WTC11 (cell line): ENCODE measurements at regions not wholly inside any gene's neighbourhood (a gene's known extent, or its start where the extent isn't known, plus 50 kb on each side); places are given as distances from the start of the nearest gene placed in this dataset.
A peak's percentile ranks its signal among the peaks of the same experiment; 100 is the strongest.

Experiments
- ATAC-seq: fragments of 200-7000 bp; cut with Tn5 transposase; 2 replicates; pipeline ENCODE4 v1.10.0; 2021; ENCODE audit warnings: mild to moderate bottlenecking, moderate library complexity
- CTCF ChIA-PET: fragments of 300-600 bp; sonication (Branson Sonifier 250); formaldehyde crosslinking; loops from one replicate; lab custom pipeline; 2021; ENCODE audit warnings: antibody characterized with exemption; lab: Charles Lee
- POLR2A ChIA-PET: fragments of 350-600 bp; sonication (Branson Sonifier 250); formaldehyde crosslinking; loops from one replicate; lab custom pipeline; 2021; ENCODE audit warnings: antibody characterized with exemption; lab: Charles Lee
- DNase-seq: peaks from one replicate; pipeline ENCODE4 v3.0.0; 2021; ENCODE audit warnings: low spot score
- H3K27ac Mint-ChIP-seq: 2 replicates; pipeline ENCODE4 v1.8.0; 2021; ENCODE audit warnings: mixed read lengths
- H3K27me3 Mint-ChIP-seq: 2 replicates; pipeline ENCODE4 v1.8.0; 2021; ENCODE audit warnings: low read depth, mild to moderate bottlenecking, moderate library complexity, mixed read lengths
- H3K36me3 Mint-ChIP-seq: 2 replicates; pipeline ENCODE4 v1.8.0; 2021; ENCODE audit warnings: mixed read lengths
- H3K4me1 Mint-ChIP-seq: 2 replicates; pipeline ENCODE4 v1.8.0; 2022; ENCODE audit warnings: mixed read lengths
- H3K4me3 Mint-ChIP-seq: 2 replicates; pipeline ENCODE4 v1.8.0; 2021; ENCODE audit warnings: mild to moderate bottlenecking, moderate library complexity, mixed read lengths
- H3K9me3 Mint-ChIP-seq: 2 replicates; pipeline ENCODE4 v1.8.0; 2021; ENCODE audit warnings: mixed read lengths
- CBFB ChIP-seq: sonication (generic); formaldehyde crosslinking; IDR thresholded peaks from 2 replicates; pipeline ENCODE4 v1.8.1; 2022; ENCODE audit warnings: mild to moderate bottlenecking, low read depth, missing genetic modification reagents
- ETV6 ChIP-seq: sonication (generic); formaldehyde crosslinking; IDR thresholded peaks from 2 replicates; pipeline ENCODE4 v1.8.1; 2022; ENCODE audit warnings: mild to moderate bottlenecking, missing genetic modification reagents
- JAZF1 ChIP-seq: fragments of 250-450 bp; sonication (Bioruptor Pico); IDR thresholded peaks from 2 replicates; pipeline ENCODE4 v1.9.0; 2021; ENCODE audit warnings: moderate library complexity, mild to moderate bottlenecking, inconsistent platforms
- PREB ChIP-seq: sonication (generic); formaldehyde crosslinking; IDR thresholded peaks from 2 replicates; pipeline ENCODE4 v1.8.1; 2022; ENCODE audit warnings: mild to moderate bottlenecking, missing genetic modification reagents, moderate library complexity, borderline replicate concordance
- RORB ChIP-seq: fragments of 250-450 bp; sonication (Bioruptor Pico); IDR thresholded peaks from 2 replicates; pipeline ENCODE4 v1.9.0; 2021; ENCODE audit warnings: mild to moderate bottlenecking
- USF1 ChIP-seq: sonication (generic); formaldehyde crosslinking; IDR thresholded peaks from 2 replicates; pipeline ENCODE4 v1.8.0; 2022; ENCODE audit warnings: mild to moderate bottlenecking, missing genetic modification reagents
- ZBTB21 ChIP-seq: sonication (generic); formaldehyde crosslinking; IDR thresholded peaks from 2 replicates; pipeline ENCODE4 v1.8.1; 2023; ENCODE audit warnings: mild to moderate bottlenecking, missing genetic modification reagents, borderline replicate concordance
- ZNF121 ChIP-seq: sonication (generic); formaldehyde crosslinking; IDR thresholded peaks from 2 replicates; pipeline ENCODE4 v1.8.0; 2023; ENCODE audit warnings: missing genetic modification reagents
- ZNF138 ChIP-seq: sonication (generic); formaldehyde crosslinking; conservative IDR thresholded peaks from 2 replicates; pipeline ENCODE4 v1.8.1; 2022; ENCODE audit warnings: mild to moderate bottlenecking, moderate library complexity, missing genetic modification reagents
- ZNF263 ChIP-seq: sonication (generic); formaldehyde crosslinking; IDR thresholded peaks from 2 replicates; pipeline ENCODE4 v1.8.1; 2022; ENCODE audit warnings: low read depth, mild to moderate bottlenecking, moderate library complexity, missing genetic modification reagents
- TF ChIP-seq, protein P1 (sequence below): sonication (generic); formaldehyde crosslinking; IDR thresholded peaks from 2 replicates; pipeline ENCODE4 v1.8.1; 2023; ENCODE audit warnings: mild to moderate bottlenecking, missing genetic modification reagents
- TF ChIP-seq, protein P2 (sequence below): sonication (generic); formaldehyde crosslinking; IDR thresholded peaks from 2 replicates; pipeline ENCODE4 v1.8.0; 2023; ENCODE audit warnings: missing genetic modification reagents, mild to moderate bottlenecking, borderline replicate concordance
- TF ChIP-seq, protein P3 (sequence below): fragments of 250-450 bp; sonication (Bioruptor Pico); IDR thresholded peaks from 2 replicates; pipeline ENCODE4 v2.1.2; 2022; ENCODE audit warnings: mild to moderate bottlenecking, moderate library complexity
- TF ChIP-seq, protein P4 (sequence below): fragments of 250-450 bp; sonication (Bioruptor Pico); IDR thresholded peaks from 2 replicates; pipeline ENCODE4 v1.9.0; 2021; ENCODE audit warnings: mild to moderate bottlenecking
- TF ChIP-seq, protein P5 (sequence below): sonication (generic); formaldehyde crosslinking; conservative IDR thresholded peaks from 2 replicates; pipeline ENCODE4 v1.8.1; 2023; ENCODE audit warnings: mild to moderate bottlenecking, low read depth, missing genetic modification reagents, moderate library complexity

DNA sequence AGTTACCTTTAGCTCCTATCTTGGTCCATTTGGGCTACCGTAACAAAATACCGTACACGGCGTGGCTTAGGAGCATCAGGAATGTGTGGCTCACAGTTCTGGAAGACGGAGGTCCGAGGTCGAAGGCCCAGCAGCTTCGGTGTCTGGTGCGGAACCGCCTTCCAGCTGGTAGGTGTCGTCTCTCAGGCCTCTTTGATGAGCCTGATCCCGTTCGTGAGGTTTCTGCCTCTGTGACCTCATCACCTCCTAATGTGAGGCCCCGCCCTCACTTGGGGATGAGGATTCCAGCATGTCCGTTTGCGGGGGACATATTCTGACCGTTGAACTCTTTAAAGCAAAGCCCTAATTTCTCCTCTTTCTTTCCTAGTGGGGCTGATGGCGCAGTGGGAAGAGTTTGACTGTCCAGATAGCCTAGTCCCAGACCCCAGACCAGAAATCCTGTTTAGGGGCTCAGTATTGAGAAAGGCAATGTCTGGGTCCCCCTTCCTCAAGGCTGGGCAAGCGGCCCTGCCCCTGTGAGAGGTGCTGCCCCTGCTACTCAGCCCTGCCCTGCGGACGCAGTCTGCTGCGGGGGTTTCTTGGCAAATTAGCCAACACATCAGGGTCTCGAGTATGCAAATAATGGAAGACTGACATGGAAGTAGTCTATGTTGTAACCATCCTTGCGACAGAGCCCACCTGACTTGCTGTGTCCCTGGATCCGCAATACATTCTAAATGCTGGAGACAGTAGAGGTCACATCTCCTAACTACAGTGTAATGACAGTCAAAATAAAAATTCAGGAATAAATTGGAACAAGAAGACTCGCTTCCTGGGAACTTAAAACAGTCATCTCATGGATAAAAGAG lies 128.0 kb downstream of the ASB1 start:
- Mint-ChIP-seq H3K36me3 (peaks cover 9% of the 10 kb centered on the region), H3K4me1 (peaks cover 7% of the 10 kb centered on the region), H3K9me3 (peaks cover 25% of the 10 kb centered on the region), H3K27ac (no peak overlapping the region), H3K27me3 (peaks cover 5% of the 10 kb centered on the region), H3K4me3 (peak overlapping the region; percentile 55)
- DNase-seq: peak; percentile 50
- no peak for TF ChIP-seq ZNF138
- no peak for TF ChIP-seq ZNF121 (CRISPR knock-in tag)
- TF ChIP-seq, protein P1, sequence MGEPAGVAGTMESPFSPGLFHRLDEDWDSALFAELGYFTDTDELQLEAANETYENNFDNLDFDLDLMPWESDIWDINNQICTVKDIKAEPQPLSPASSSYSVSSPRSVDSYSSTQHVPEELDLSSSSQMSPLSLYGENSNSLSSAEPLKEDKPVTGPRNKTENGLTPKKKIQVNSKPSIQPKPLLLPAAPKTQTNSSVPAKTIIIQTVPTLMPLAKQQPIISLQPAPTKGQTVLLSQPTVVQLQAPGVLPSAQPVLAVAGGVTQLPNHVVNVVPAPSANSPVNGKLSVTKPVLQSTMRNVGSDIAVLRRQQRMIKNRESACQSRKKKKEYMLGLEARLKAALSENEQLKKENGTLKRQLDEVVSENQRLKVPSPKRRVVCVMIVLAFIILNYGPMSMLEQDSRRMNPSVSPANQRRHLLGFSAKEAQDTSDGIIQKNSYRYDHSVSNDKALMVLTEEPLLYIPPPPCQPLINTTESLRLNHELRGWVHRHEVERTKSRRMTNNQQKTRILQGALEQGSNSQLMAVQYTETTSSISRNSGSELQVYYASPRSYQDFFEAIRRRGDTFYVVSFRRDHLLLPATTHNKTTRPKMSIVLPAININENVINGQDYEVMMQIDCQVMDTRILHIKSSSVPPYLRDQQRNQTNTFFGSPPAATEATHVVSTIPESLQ (CRISPR knock-in tag): no peak
- TF ChIP-seq CBFB (CRISPR knock-in tag): no peak
- no peak for TF ChIP-seq USF1 (CRISPR knock-in tag)
- no peak for TF ChIP-seq ETV6
- TF ChIP-seq, protein P2, sequence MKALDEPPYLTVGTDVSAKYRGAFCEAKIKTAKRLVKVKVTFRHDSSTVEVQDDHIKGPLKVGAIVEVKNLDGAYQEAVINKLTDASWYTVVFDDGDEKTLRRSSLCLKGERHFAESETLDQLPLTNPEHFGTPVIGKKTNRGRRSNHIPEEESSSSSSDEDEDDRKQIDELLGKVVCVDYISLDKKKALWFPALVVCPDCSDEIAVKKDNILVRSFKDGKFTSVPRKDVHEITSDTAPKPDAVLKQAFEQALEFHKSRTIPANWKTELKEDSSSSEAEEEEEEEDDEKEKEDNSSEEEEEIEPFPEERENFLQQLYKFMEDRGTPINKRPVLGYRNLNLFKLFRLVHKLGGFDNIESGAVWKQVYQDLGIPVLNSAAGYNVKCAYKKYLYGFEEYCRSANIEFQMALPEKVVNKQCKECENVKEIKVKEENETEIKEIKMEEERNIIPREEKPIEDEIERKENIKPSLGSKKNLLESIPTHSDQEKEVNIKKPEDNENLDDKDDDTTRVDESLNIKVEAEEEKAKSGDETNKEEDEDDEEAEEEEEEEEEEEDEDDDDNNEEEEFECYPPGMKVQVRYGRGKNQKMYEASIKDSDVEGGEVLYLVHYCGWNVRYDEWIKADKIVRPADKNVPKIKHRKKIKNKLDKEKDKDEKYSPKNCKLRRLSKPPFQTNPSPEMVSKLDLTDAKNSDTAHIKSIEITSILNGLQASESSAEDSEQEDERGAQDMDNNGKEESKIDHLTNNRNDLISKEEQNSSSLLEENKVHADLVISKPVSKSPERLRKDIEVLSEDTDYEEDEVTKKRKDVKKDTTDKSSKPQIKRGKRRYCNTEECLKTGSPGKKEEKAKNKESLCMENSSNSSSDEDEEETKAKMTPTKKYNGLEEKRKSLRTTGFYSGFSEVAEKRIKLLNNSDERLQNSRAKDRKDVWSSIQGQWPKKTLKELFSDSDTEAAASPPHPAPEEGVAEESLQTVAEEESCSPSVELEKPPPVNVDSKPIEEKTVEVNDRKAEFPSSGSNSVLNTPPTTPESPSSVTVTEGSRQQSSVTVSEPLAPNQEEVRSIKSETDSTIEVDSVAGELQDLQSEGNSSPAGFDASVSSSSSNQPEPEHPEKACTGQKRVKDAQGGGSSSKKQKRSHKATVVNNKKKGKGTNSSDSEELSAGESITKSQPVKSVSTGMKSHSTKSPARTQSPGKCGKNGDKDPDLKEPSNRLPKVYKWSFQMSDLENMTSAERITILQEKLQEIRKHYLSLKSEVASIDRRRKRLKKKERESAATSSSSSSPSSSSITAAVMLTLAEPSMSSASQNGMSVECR: no peak
- no peak for TF ChIP-seq RORB (CRISPR knock-in tag)
- TF ChIP-seq, protein P3, sequence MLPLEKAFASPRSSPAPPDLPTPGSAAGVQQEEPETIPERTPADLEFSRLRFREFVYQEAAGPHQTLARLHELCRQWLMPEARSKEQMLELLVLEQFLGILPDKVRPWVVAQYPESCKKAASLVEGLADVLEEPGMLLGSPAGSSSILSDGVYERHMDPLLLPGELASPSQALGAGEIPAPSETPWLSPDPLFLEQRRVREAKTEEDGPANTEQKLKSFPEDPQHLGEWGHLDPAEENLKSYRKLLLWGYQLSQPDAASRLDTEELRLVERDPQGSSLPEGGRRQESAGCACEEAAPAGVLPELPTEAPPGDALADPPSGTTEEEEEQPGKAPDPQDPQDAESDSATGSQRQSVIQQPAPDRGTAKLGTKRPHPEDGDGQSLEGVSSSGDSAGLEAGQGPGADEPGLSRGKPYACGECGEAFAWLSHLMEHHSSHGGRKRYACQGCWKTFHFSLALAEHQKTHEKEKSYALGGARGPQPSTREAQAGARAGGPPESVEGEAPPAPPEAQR (CRISPR knock-in tag): no peak
- peak; percentile 80 for ATAC-seq
- ChIA-PET POLR2A (interaction anchor here (1.1 kb wide), 1 partner anchor 32 kb away, joined by 3 read pairs; no protein-coding TSS in a partner anchor), CTCF (interaction anchor here (0.9 kb wide), 1 partner anchor 19 kb away, joined by 3 read pairs; no protein-coding TSS in a partner anchor)

GRCh38 chr2:238555786-238556542 lies 129.2 kb downstream of the ASB1 start:
- no peak overlapping the region for H3K4me3 Mint-ChIP-seq
- TF ChIP-seq ZNF263: no peak
- TF ChIP-seq PREB (CRISPR knock-in tag): no peak
- TF ChIP-seq ZBTB21 (CRISPR knock-in tag): no peak
- TF ChIP-seq, protein P4, sequence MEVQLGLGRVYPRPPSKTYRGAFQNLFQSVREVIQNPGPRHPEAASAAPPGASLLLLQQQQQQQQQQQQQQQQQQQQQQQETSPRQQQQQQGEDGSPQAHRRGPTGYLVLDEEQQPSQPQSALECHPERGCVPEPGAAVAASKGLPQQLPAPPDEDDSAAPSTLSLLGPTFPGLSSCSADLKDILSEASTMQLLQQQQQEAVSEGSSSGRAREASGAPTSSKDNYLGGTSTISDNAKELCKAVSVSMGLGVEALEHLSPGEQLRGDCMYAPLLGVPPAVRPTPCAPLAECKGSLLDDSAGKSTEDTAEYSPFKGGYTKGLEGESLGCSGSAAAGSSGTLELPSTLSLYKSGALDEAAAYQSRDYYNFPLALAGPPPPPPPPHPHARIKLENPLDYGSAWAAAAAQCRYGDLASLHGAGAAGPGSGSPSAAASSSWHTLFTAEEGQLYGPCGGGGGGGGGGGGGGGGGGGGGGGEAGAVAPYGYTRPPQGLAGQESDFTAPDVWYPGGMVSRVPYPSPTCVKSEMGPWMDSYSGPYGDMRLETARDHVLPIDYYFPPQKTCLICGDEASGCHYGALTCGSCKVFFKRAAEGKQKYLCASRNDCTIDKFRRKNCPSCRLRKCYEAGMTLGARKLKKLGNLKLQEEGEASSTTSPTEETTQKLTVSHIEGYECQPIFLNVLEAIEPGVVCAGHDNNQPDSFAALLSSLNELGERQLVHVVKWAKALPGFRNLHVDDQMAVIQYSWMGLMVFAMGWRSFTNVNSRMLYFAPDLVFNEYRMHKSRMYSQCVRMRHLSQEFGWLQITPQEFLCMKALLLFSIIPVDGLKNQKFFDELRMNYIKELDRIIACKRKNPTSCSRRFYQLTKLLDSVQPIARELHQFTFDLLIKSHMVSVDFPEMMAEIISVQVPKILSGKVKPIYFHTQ (CRISPR knock-in tag): no peak
- TF ChIP-seq JAZF1 (CRISPR knock-in tag): no peak
- TF ChIP-seq, protein P5, sequence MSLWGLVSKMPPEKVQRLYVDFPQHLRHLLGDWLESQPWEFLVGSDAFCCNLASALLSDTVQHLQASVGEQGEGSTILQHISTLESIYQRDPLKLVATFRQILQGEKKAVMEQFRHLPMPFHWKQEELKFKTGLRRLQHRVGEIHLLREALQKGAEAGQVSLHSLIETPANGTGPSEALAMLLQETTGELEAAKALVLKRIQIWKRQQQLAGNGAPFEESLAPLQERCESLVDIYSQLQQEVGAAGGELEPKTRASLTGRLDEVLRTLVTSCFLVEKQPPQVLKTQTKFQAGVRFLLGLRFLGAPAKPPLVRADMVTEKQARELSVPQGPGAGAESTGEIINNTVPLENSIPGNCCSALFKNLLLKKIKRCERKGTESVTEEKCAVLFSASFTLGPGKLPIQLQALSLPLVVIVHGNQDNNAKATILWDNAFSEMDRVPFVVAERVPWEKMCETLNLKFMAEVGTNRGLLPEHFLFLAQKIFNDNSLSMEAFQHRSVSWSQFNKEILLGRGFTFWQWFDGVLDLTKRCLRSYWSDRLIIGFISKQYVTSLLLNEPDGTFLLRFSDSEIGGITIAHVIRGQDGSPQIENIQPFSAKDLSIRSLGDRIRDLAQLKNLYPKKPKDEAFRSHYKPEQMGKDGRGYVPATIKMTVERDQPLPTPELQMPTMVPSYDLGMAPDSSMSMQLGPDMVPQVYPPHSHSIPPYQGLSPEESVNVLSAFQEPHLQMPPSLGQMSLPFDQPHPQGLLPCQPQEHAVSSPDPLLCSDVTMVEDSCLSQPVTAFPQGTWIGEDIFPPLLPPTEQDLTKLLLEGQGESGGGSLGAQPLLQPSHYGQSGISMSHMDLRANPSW (CRISPR knock-in tag): no peak
- H3K9me3 Mint-ChIP-seq: peaks cover 12% of the 10 kb centered on the region
- H3K4me1 Mint-ChIP-seq: peaks cover 7% of the 10 kb centered on the region
- peaks cover 4% of the 10 kb centered on the region for H3K36me3 Mint-ChIP-seq
- peaks cover 2% of the 10 kb centered on the region for H3K27me3 Mint-ChIP-seq
- H3K27ac Mint-ChIP-seq: no peak overlapping the region
- ChIA-PET CTCF (interaction anchor here (0.9 kb wide), 1 partner anchor 18 kb away, joined by 3 read pairs; no protein-coding TSS in a partner anchor), POLR2A (no interaction called here)
- no peak for ATAC-seq
- DNase-seq: no peak
